ENCODE measurements at regions not wholly inside any gene's neighbourhood (a gene's known extent, or its start where the extent isn't known, plus 50 kb on each side); places are given as distances from the start of the nearest gene placed in this dataset.

DNA sequence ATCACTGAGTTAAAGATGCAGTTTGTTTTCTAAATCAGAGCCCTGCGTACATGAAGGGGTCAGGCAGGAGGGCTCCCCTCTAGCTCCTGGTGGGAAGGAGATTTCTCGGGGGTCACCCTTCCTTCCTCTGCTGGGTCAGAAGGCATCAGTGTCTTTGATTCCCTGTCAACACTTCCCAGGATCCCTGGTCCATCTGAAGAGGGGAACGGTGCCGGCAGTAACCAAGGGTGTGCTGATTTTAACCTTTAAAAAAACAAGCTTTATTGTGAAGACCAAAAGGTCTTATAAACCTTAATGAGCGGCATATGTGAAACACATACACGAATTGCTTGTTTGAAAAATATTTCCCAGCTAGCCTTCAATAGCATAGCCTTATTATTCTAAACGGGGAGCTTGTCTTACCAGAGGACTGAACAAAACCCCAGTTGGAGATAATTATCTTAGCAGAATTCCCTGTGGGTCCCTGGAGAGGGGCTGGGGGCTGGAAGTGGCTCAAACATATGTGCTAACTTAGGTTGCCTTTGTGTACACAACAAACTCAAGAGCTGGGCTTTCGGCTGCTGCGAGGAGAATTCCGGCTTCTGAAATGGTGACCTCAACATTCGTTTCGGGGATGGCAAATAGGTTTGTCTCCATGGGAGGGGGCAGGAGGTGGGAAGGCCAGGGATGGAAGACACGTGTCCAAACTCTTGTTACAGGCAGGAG, 114.9 kb upstream of the MYCN start:
- Histone ChIP-seq H3K27ac (ENCODE audit: low read depth, low read length) (no peak overlapping the region), H4K20me1 (replicated peaks in 1 of 2; ENCODE audit: control insufficient read depth in 1 of 2, insufficient read depth in 2 of 2, low read length in 2 of 2) (no peaks in the 10 kb centered on the region), H3K4me3 (ENCODE audit: extremely low read depth in 1 of 4, insufficient read depth in 2 of 4, low read depth in 3 of 4, low read length in 4 of 4) (no peak overlapping the region), H3K79me2 (ENCODE audit: control insufficient read depth in 1 of 2, insufficient read depth in 2 of 2, low read length in 2 of 2) (no peaks in the 10 kb centered on the region), H2AFZ (ENCODE audit: low read length) (no peak overlapping the region; the same call in 1 of the 2 replicates), H3K9me3 (ENCODE audit: insufficient read depth in 2 of 2, low read depth in 1 of 2, low read length in 1 of 2) (no peaks in the 10 kb centered on the region), H3K23me2 (ENCODE audit: low read depth, low read length) (no peaks in the 10 kb centered on the region), H3K4ac (replicated peaks; ENCODE audit: insufficient read length, low read depth, low read length) (no peak overlapping the region), H4K91ac (replicated peaks; ENCODE audit: insufficient read length, low read length) (no peak overlapping the region), H3K14ac (ENCODE audit: insufficient read length) (no peak overlapping the region), H4K8ac (ENCODE audit: extremely low read depth, insufficient read depth, low read length) (no peak overlapping the region; the same call in 1 of the 2 replicates), H3K79me1 (ENCODE audit: low read depth, low read length) (no peaks in the 10 kb centered on the region), H3K23ac (ENCODE audit: insufficient read length) (no peak overlapping the region), H2BK120ac (replicated peaks; ENCODE audit: low read depth, low read length) (no peak overlapping the region), H3K27me3 (replicated peaks in 1 of 4; ENCODE audit: control insufficient read depth in 3 of 4, extremely low read depth in 1 of 4, insufficient read depth in 3 of 4, low read length in 3 of 4) (no peaks in the 10 kb centered on the region), H4K5ac (ENCODE audit: insufficient read length, low read depth, low read length) (no peak overlapping the region), H3K4me1 (replicated peaks in 1 of 4; ENCODE audit: control insufficient read depth in 3 of 4, insufficient read depth in 4 of 4, low read length in 3 of 4) (peaks cover 5 to 14% (median 8%) of the 10 kb centered on the region in 4 experiments; a peak in 6 of 7 replicates), H2BK5ac (ENCODE audit: low read depth, low read length) (0 out of 2 replicates have a peak overlapping the region, but pooled peaks have one; percentile 49), H2BK12ac (ENCODE audit: low read depth, low read length) (no peak overlapping the region), H2BK20ac (ENCODE audit: low read length) (no peak overlapping the region), H2BK15ac (ENCODE audit: low read length) (peak overlapping the region; percentile 31; the same call in 1 of the 2 replicates), H3K18ac (ENCODE audit: extremely low read depth, low read length) (no peak overlapping the region), H3K36me3 (ENCODE audit: control insufficient read depth in 2 of 4, insufficient read depth in 4 of 4, low read length in 3 of 4) (no peaks in the 10 kb centered on the region), H3K56ac (replicated peaks; ENCODE audit: insufficient read length, low read depth, low read length) (no peak overlapping the region), H3K9ac (replicated peaks in 1 of 4; ENCODE audit: extremely low read depth in 1 of 4, low read depth in 3 of 4, low read length in 3 of 4) (no peak overlapping the region), H2AK5ac (ENCODE audit: low read depth, low read length) (no peak overlapping the region), H3K4me2 (ENCODE audit: insufficient read depth in 1 of 2, low read depth in 2 of 2, low read length in 2 of 2) (no peak overlapping the region; a peak in 1 of 4 replicates)
- POLR2A ChIA-PET (ENCODE audit: partially characterized antibody): interaction anchor here (1.2 kb wide), 1 partner anchor 13 kb away, joined by 3 read pairs; no protein-coding TSS in a partner anchor
- WGBS, 2 experiments (ENCODE audit: extremely low coverage in 1 of 2, insufficient coverage in 1 of 2, insufficient read length in 1 of 2, insufficient replicate concordance in 2 of 2, low coverage in 1 of 2, low lambda C conversion rate in 2 of 2, missing lambda C conversion rate in 1 of 2): 82% methylated on average over 13 of the region's 13 CpGs; no CpG with 5 or more reads in 1 of the 2 experiments
- TF ChIP-seq GABPA (IDR thresholded peaks at IDR 0.05; ENCODE audit: borderline replicate concordance, insufficient read depth, low read length): no peak
- TF ChIP-seq NRF1 (IDR thresholded peaks at IDR 0.05; ENCODE audit: low read depth, low read length): no peak
- TF ChIP-seq SAP30 (IDR thresholded peaks at IDR 0.05; ENCODE audit: insufficient read depth, insufficient replicate concordance, low read length): no peak
- no peak for TF ChIP-seq SIN3A (conservative IDR thresholded peaks at IDR 0.05 in 1 of 2, IDR thresholded peaks at IDR 0.05 in 1 of 2; ENCODE audit: low read depth in 1 of 2, low read length in 2 of 2)
- no peak for TF ChIP-seq RFX5 (IDR thresholded peaks at IDR 0.05; ENCODE audit: borderline replicate concordance, low read depth, low read length)
- no peak for TF ChIP-seq CEBPB (IDR thresholded peaks at IDR 0.05; ENCODE audit: low read depth, low read length)
- TF ChIP-seq POLR2A (IDR thresholded peaks at IDR 0.05; ENCODE audit: control extremely low read depth in 1 of 2, low read depth in 2 of 2, low read length in 2 of 2): no peak
- TF ChIP-seq SP4 (IDR thresholded peaks at IDR 0.05; ENCODE audit: low read length): no peak
- TF ChIP-seq GTF2F1 (IDR thresholded peaks at IDR 0.05; ENCODE audit: borderline replicate concordance, low read depth, low read length): no peak
- no peak for TF ChIP-seq CHD1 (IDR thresholded peaks at IDR 0.05; ENCODE audit: low read depth, low read length)
- TF ChIP-seq SRF (IDR thresholded peaks at IDR 0.05; ENCODE audit: low read depth, low read length): no peak
- TF ChIP-seq RAD21 (IDR thresholded peaks at IDR 0.05 in 1 of 2, conservative IDR thresholded peaks at IDR 0.05 in 1 of 2; ENCODE audit: low read depth in 2 of 2, low read length in 2 of 2): no peak
- TF ChIP-seq BACH1 (IDR thresholded peaks at IDR 0.05; ENCODE audit: low read length): no peak
- CTCF ChIA-PET (ENCODE audit: partially characterized antibody): interaction anchor here (0.6 to 3.7 kb wide), 17 partner anchors 9 to 254 kb away, joined by 3 to 14 read pairs (median 3); no protein-coding TSS in a partner anchor
- DNase-seq (ENCODE audit: low read depth in 1 of 2, low spot score in 2 of 2): no peak
- FAIRE-seq: no peak
